Kidney (tissue), 13 donors: ENCODE measurements at regions not wholly inside any gene's neighbourhood (a gene's known extent, or its start where the extent isn't known, plus 50 kb on each side); places are given as distances from the start of the nearest gene placed in this dataset.

Experiments
- DNase-seq, 5 donors: peaks; one replicate each; pipeline ENCODE4 v3.0.0-alpha.2; 2013 to 2020
- FAIRE-seq: peaks from 2 replicates; lab custom pipeline; 2012; peaks lifted over from hg19 to GRCh38; lab: Jason Lieb, UNC
- H3K27ac ChIP-seq, 2 donors: one replicate each; pipeline ENCODE4 v1.7.0; 2013; ENCODE audit warnings: low read depth in 2 of 2, low read length in 2 of 2, inconsistent platforms in 1 of 2
- H3K27me3 ChIP-seq: one replicate; pipeline ENCODE4 v1.7.1; 2013; ENCODE audit warnings: low read length, inconsistent platforms; ENCODE audit not compliant: control insufficient read depth, insufficient read depth
- H3K36me3 ChIP-seq, 3 donors: one replicate each; pipeline versions ENCODE4 v1.7.0 to v1.7.1; 2013; ENCODE audit warnings: low read length in 3 of 3, control low read depth in 1 of 3, inconsistent platforms in 1 of 3; ENCODE audit not compliant: insufficient read depth in 3 of 3, control insufficient read depth in 2 of 3
- H3K4me1 ChIP-seq, 3 donors: one replicate each; pipeline versions ENCODE4 v1.7.0 to v1.7.1; 2013; ENCODE audit warnings: low read length in 3 of 3, inconsistent platforms in 1 of 3, low read depth in 1 of 3; ENCODE audit not compliant: control insufficient read depth in 2 of 3, insufficient read depth in 2 of 3
- H3K4me3 ChIP-seq, 3 donors: one replicate each; pipeline versions ENCODE4 v1.7.0 to v1.8.1; 2013; ENCODE audit warnings: low read length in 3 of 3, control low read depth in 1 of 3, inconsistent platforms in 1 of 3
- H3K9ac ChIP-seq, 3 donors: one replicate each; pipeline versions ENCODE4 v1.7.0 to v1.7.1; 2013; ENCODE audit warnings: low read length in 3 of 3, control low read depth in 1 of 3, inconsistent platforms in 1 of 3
- H3K9me3 ChIP-seq, 3 donors: one replicate each; pipeline versions ENCODE4 v1.7.0 to v1.7.1; 2013; ENCODE audit warnings: low read length in 3 of 3, control low read depth in 1 of 3, inconsistent platforms in 1 of 3; ENCODE audit not compliant: control insufficient read depth in 2 of 3, insufficient read depth in 1 of 3
- CTCF ChIP-seq: IDR thresholded peaks from 3 replicates; pipeline ENCODE4 v1.5.1; 2012; ENCODE audit warnings: mild to moderate bottlenecking, moderate library complexity, borderline replicate concordance; ENCODE audit not compliant: insufficient read depth; ENCODE audit errors: extremely low read depth
- intact Hi-C: fragments of 100-400 bp; cut with DNase I; formaldehyde crosslinking; loops from one replicate; pipeline ENCODE4 v1.11.1; 2022
- donor health status: control.
- donor health status: control.
- donor health status: control.
- donor health status: control.
- donor health status: control.
- donor health status: DM: yes; HTN: yes; CAD: no.
- donor health status: Normal renal cell carcinoma (clear cell type).

GRCh38 chr17:77371888-77372443 is 231.2 kb downstream of the SEC14L1 start:
- DNase-seq: peak in 2 of 5 donors; percentile 69 to 77
- H3K9ac ChIP-seq: peak overlapping the region in 1 of 3 donors; percentile 5
- H3K4me1 ChIP-seq: peaks cover 6 to 46% (median 28%) of the 10 kb centered on the region in 3 donors
- no peaks in the 10 kb centered on the region for H3K27me3 ChIP-seq
- no peaks in the 10 kb centered on the region for H3K9me3 ChIP-seq
- no peaks in the 10 kb centered on the region for H3K36me3 ChIP-seq
- peak overlapping the region in 2 of 3 donors; percentile 22 to 76 for H3K4me3 ChIP-seq
- intact Hi-C loops: no loop called here
- no peak for TF ChIP-seq CTCF
- FAIRE-seq: no peak
- H3K27ac ChIP-seq: peak overlapping the region in 1 of 2 donors; percentile 80

- Histone ChIP-seq H3K27me3 (no peaks in the 10 kb centered on the region), H3K9ac (peak overlapping the region in 1 of 3 donors; percentile 5), H3K4me3 (peak overlapping the region; percentile 9 to 76 (median 22)), H3K36me3 (no peaks in the 10 kb centered on the region), H3K9me3 (no peaks in the 10 kb centered on the region), H3K4me1 (peaks cover 6 to 48% (median 28%) of the 10 kb centered on the region in 3 donors), H3K27ac (peak overlapping the region; percentile 49 to 80)
- no peak for TF ChIP-seq CTCF
- FAIRE-seq (no peak), DNase-seq (peak; percentile 93 to 96 (median 96))
- intact Hi-C loops: no loop called here
Observed at GRCh38 chr17:77372444-77373298, 231.9 kb downstream of the SEC14L1 start.

- no peak for FAIRE-seq
- Histone ChIP-seq H3K9me3 (no peaks in the 10 kb centered on the region), H3K27me3 (no peaks in the 10 kb centered on the region), H3K4me1 (peaks cover 6 to 53% (median 28%) of the 10 kb centered on the region in 3 donors), H3K36me3 (no peaks in the 10 kb centered on the region), H3K4me3 (peak overlapping the region; percentile 73 to 76 (median 75)), H3K9ac (peak overlapping the region; percentile 68 to 89 (median 79)), H3K27ac (peak overlapping the region; percentile 97)
- DNase-seq: peak; percentile 67 to 90 (median 81)
- intact Hi-C loops: no loop called here
- TF ChIP-seq CTCF: no peak
Observed at GRCh38 chr17:77373299-77374169, 232.8 kb downstream of the SEC14L1 start.
